ENCODE measurements at regions not wholly inside any gene's neighbourhood (a gene's known extent, or its start where the extent isn't known, plus 50 kb on each side); places are given as distances from the start of the nearest gene placed in this dataset.

DNA sequence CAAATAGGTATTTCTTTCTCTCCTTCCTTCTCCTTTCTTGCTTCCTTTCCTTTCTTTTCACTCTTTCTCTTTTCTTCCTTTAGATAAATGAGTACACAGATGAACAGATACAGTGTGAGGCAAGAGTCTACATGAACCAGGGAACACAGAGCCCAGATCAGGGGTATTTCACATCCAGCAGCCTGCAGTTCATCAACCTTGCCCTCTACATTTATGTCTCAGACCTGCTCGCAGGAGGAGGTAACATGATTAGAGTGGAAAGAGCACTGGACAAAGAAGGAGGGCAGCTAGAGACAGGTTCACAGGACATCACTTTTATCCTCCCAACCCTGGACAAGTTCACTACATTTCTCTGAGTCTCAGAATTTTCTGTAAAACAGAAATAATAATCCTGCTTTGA lies 773.1 kb downstream of the NTRK3 start:
- Histone ChIP-seq H3K27ac (no peak overlapping the region), H3K27me3 (no peaks in the 10 kb centered on the region), H3K4me3 (no peak overlapping the region), H3K4me1 (no peaks in the 10 kb centered on the region), H3K9me3 (no peaks in the 10 kb centered on the region), H3K36me3 (no peaks in the 10 kb centered on the region)
- TF ChIP-seq POLR2A (IDR thresholded peaks at IDR 0.05) (no peak), EP300 (IDR thresholded peaks at IDR 0.05) (no peak), POLR2AphosphoS5 (IDR thresholded peaks at IDR 0.05) (no peak)
- TF ChIP-seq, protein P1, sequence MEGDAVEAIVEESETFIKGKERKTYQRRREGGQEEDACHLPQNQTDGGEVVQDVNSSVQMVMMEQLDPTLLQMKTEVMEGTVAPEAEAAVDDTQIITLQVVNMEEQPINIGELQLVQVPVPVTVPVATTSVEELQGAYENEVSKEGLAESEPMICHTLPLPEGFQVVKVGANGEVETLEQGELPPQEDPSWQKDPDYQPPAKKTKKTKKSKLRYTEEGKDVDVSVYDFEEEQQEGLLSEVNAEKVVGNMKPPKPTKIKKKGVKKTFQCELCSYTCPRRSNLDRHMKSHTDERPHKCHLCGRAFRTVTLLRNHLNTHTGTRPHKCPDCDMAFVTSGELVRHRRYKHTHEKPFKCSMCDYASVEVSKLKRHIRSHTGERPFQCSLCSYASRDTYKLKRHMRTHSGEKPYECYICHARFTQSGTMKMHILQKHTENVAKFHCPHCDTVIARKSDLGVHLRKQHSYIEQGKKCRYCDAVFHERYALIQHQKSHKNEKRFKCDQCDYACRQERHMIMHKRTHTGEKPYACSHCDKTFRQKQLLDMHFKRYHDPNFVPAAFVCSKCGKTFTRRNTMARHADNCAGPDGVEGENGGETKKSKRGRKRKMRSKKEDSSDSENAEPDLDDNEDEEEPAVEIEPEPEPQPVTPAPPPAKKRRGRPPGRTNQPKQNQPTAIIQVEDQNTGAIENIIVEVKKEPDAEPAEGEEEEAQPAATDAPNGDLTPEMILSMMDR (IDR thresholded peaks at IDR 0.05) = no peak
- 70 to 85% methylated on average over 1 of the region's 1 CpG for WGBS, 2 donors (ENCODE audit: low coverage in 1 of 2)
- no peak for ATAC-seq

DNA sequence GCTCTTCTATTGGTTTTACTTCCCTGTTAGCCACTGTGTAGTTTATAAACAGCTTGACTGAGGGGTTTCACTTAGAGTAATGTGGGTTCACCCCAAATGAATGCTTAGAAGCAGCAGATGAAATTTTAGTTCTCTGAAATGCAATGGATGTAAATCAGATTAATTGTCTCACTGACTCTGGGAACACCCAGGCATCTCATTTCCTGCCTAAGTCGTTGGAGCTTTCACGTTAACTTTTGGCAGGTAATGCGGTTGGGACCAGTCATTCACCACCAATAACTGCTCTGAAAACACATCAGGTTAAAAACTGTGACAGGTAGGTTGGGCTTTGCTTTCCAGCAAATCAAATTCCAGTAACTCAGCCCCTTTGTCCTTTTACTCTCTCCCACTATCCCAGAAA lies 775.4 kb downstream of the NTRK3 start:
- 46 to 53% methylated on average over 2 to 3 of the region's 3 CpGs for WGBS, 2 donors (ENCODE audit: low coverage in 1 of 2)
- ATAC-seq = no peak
- no peak overlapping the region for H3K4me3 ChIP-seq

DNA sequence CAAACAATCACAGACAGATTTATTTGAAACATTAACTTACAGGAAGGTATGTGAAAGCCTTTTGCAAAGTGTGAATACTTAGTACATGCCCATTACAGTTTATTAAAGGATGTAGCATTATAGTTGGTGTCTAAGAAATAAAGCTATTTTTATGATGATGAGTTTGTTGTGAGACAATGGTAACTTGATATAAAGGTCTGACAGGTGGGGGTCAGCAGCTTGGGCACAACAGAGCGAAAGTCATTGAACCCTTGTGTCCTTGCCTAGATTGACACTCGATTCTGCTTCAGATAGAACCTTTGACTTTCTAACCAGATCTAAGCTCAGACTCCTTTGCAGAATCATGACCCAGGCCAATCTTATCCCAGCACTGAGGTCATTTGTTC lies 777.9 kb downstream of the NTRK3 start:
- H3K36me3 ChIP-seq = no peaks in the 10 kb centered on the region
- TF ChIP-seq POLR2A (IDR thresholded peaks at IDR 0.05) (no peak), POLR2AphosphoS5 (IDR thresholded peaks at IDR 0.05) (no peak), EP300 (IDR thresholded peaks at IDR 0.05) (no peak)
- TF ChIP-seq, protein P1 (IDR thresholded peaks at IDR 0.05) = no peak
- no peaks in the 10 kb centered on the region for H3K9me3 ChIP-seq
- H3K27me3 ChIP-seq = no peaks in the 10 kb centered on the region
- no peak overlapping the region for H3K4me3 ChIP-seq
- H3K4me1 ChIP-seq = peaks cover 0 to 19% (median 3%) of the 10 kb centered on the region in 3 donors
- peak overlapping the region in 1 of 4 donors; percentile 76 for H3K27ac ChIP-seq
- no peak for ATAC-seq
- 78 to 95% methylated on average over 2 of the region's 2 CpGs for WGBS, 2 donors (ENCODE audit: low coverage in 1 of 2)

More for the DNA sequence above, 775.4 kb downstream of the NTRK3 start:
- Histone ChIP-seq H3K36me3 (no peaks in the 10 kb centered on the region), H3K27ac (no peak overlapping the region), H3K9me3 (no peaks in the 10 kb centered on the region), H3K4me1 (peaks cover 0 to 19% (median 3%) of the 10 kb centered on the region in 3 donors), H3K27me3 (no peaks in the 10 kb centered on the region)
- TF ChIP-seq, protein P1 (IDR thresholded peaks at IDR 0.05) = no peak
- no peak for TF ChIP-seq POLR2AphosphoS5 (IDR thresholded peaks at IDR 0.05)
- TF ChIP-seq POLR2A (IDR thresholded peaks at IDR 0.05) = no peak
- TF ChIP-seq EP300 (IDR thresholded peaks at IDR 0.05) = no peak

DNA sequence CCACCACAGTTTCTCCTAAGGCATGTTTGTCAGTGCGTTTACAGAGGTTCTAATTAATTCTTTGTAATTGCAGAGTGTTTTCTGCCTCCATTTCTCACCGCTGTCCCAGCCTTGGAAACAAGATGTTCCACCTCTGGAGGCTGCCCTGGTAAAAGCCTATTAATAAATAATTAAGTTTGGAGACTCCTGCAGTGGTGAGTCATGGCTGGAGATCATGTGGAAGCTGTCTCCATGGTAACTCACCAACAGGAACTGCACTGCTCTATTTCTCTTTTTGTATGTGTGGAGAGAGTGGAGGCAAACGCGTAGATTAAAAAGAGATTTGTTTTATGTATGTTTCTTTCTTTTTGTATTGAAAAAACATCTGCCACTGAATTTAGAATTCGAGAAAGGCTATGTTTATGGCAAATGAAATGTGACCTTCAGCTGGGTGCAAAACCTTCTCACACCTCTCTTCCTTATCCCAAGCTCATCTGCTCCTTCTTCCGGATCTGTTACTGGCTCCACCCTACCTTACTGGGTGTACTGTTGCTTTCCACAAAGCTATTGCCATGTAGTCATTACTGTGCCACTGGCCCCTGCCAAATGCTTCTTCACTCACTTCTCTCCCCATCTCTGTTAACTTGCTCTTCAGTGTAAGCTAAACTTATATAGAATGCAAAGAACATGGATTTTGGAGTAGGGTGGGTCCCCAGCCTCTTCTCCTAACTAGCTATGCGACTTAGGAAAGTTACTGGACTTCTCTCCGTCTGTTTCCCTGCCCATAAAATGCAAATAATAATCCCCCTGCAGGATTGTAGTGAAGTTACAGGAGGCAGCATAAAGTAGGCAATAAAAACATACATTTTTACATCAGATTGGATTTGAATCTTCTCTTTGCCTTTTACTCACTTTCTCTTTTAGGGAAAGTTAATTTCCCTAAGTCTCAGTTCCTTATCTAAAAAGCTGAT lies 778.5 kb downstream of the NTRK3 start:
- peak; percentile 97 for ATAC-seq
- Histone ChIP-seq H3K27ac (peak overlapping the region in 3 of 4 donors; percentile 55 to 76 (median 64)), H3K27me3 (no peaks in the 10 kb centered on the region), H3K36me3 (no peaks in the 10 kb centered on the region), H3K4me3 (peak overlapping the region in 1 of 2 donors; percentile 20), H3K9me3 (no peaks in the 10 kb centered on the region), H3K4me1 (peaks cover 0 to 19% (median 3%) of the 10 kb centered on the region in 3 donors)
- 9 to 10% methylated on average over 6 to 8 of the region's 8 CpGs for WGBS, 2 donors (ENCODE audit: low coverage in 1 of 2)
- TF ChIP-seq EP300 (IDR thresholded peaks at IDR 0.05) (no peak), POLR2AphosphoS5 (IDR thresholded peaks at IDR 0.05) (no peak), POLR2A (IDR thresholded peaks at IDR 0.05) (no peak)
- TF ChIP-seq, protein P1 (IDR thresholded peaks at IDR 0.05) = no peak

DNA sequence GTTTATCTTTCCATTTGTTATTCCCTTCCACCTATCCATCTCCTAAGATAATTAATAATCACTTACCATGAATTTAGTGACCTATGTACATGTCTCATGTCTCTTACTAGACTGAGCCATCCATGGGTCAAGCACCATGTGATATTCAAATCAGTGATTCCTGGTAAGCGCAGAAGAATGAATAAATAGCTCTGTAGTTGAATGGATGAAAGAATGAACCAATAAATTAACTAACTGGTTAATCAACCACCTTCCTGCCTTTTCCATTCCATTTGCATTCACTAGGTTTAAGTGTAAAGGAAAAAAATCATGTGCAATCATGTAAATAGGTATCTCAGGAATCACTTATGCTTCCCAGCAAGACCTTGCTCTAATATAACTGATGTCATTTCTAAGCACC lies 779.5 kb downstream of the NTRK3 start:
- ATAC-seq = no peak
- Histone ChIP-seq H3K27ac (peak overlapping the region in 1 of 4 donors; percentile 76), H3K4me1 (peaks cover 0 to 19% (median 3%) of the 10 kb centered on the region in 3 donors), H3K9me3 (no peaks in the 10 kb centered on the region), H3K27me3 (no peaks in the 10 kb centered on the region), H3K4me3 (no peak overlapping the region), H3K36me3 (no peaks in the 10 kb centered on the region)
- no peak for TF ChIP-seq POLR2A (IDR thresholded peaks at IDR 0.05)
- TF ChIP-seq EP300 (IDR thresholded peaks at IDR 0.05) = no peak
- TF ChIP-seq, protein P1 (IDR thresholded peaks at IDR 0.05) = no peak
- no peak for TF ChIP-seq POLR2AphosphoS5 (IDR thresholded peaks at IDR 0.05)
- WGBS, 2 donors (ENCODE audit: low coverage in 1 of 2) = 100% methylated on average over 1 of the region's 1 CpG
